GM19324 (cell line): ENCODE measurements at regions not wholly inside any gene's neighbourhood (a gene's known extent, or its start where the extent isn't known, plus 50 kb on each side); places are given as distances from the start of the nearest gene placed in this dataset.

Source experiments
- ATAC-seq: cut with Tn5 transposase; IDR thresholded peaks from one replicate; pipeline ENCODE4 v1.9.1; 2021; ENCODE audit warnings: mild to moderate bottlenecking, moderate library complexity; ENCODE audit not compliant: unreplicated experiment, low FRiP score

GRCh38 chr4:28926156-28926555 lies 1794.0 kb upstream of the PCDH7 start:
- no peak for ATAC-seq

- no peak for ATAC-seq
These were observed 1777.5 kb upstream of the PCDH7 start for GRCh38 chr4:28942631-28943030.

GRCh38 chr4:28947374-28947773 lies 1772.8 kb upstream of the PCDH7 start:
- ATAC-seq: no peak

- no peak for ATAC-seq
These were observed 1771.7 kb upstream of the PCDH7 start for GRCh38 chr4:28948501-28948900.

GRCh38 chr4:28966982-28967381 lies 1753.2 kb upstream of the PCDH7 start:
- no peak for ATAC-seq

GRCh38 chr4:28973587-28974350 lies 1746.4 kb upstream of the PCDH7 start:
- ATAC-seq: no peak

- no peak for ATAC-seq
These were observed 1743.8 kb upstream of the PCDH7 start for GRCh38 chr4:28976369-28976768.

- ATAC-seq: no peak
These were observed 1718.0 kb upstream of the PCDH7 start for GRCh38 chr4:29002151-29002550.

GRCh38 chr4:29005838-29006237 lies 1714.3 kb upstream of the PCDH7 start:
- ATAC-seq: no peak

- no peak for ATAC-seq
These were observed 1710.3 kb upstream of the PCDH7 start for GRCh38 chr4:29009908-29010307.

GRCh38 chr4:29013341-29013740 lies 1706.8 kb upstream of the PCDH7 start:
- no peak for ATAC-seq

GRCh38 chr4:29014555-29014954 lies 1705.6 kb upstream of the PCDH7 start:
- no peak for ATAC-seq

GRCh38 chr4:29033703-29034102 lies 1686.5 kb upstream of the PCDH7 start:
- ATAC-seq: no peak

- no peak for ATAC-seq
These were observed 1682.7 kb upstream of the PCDH7 start for GRCh38 chr4:29037501-29037900.

GRCh38 chr4:29043411-29043810 lies 1676.8 kb upstream of the PCDH7 start:
- ATAC-seq: no peak

GRCh38 chr4:29046186-29046585 lies 1674.0 kb upstream of the PCDH7 start:
- ATAC-seq: no peak

- no peak for ATAC-seq
These were observed 1673.4 kb upstream of the PCDH7 start for GRCh38 chr4:29046781-29047180.

GRCh38 chr4:29047341-29048041 lies 1672.7 kb upstream of the PCDH7 start:
- ATAC-seq: no peak

- no peak for ATAC-seq
These were observed 1668.7 kb upstream of the PCDH7 start for GRCh38 chr4:29051381-29051965.

GRCh38 chr4:29052266-29052665 lies 1667.9 kb upstream of the PCDH7 start:
- ATAC-seq: no peak

GRCh38 chr4:29058531-29058930 lies 1661.6 kb upstream of the PCDH7 start:
- no peak for ATAC-seq

- no peak for ATAC-seq
These were observed 1653.3 kb upstream of the PCDH7 start for GRCh38 chr4:29066861-29067260.
